NCI-H1930 (cell line): ENCODE measurements at regions not wholly inside any gene's neighbourhood (a gene's known extent, or its start where the extent isn't known, plus 50 kb on each side); places are given as distances from the start of the nearest gene placed in this dataset.

Source experiments
- DNase-seq, 2 experiments: peaks; one replicate each; lab custom pipeline; 2025; lab: John Stamatoyannopoulos, UW

DNA sequence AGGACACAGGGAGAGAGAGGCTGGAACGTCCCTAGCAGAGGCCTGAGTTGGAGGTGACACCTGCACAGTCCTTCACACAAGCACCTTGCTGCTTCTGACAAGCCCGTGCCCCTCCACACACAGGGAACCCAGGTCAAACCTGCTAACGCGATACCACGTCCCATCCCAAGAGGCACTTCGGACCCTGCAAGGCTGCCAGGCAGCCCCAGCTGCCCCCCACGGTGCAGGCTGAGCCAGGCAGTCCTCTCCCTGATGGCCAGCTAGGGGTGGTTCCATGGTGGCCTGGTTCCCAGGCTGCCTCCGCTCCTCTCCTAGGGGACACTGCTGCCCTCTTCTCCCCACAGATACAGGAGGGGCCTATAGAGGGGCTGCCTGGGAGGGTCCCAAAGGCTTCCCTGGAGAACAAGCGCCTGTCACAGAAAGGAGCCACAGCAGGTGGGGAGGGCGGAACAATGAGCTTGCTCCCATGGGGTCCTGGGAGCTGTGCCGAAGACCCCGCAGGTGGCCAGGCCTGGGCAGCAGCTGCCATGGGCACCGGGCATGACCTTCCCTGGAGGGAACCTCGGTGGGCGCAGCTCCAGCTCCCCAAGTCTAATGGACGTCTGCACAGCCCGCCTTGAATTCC lies 434.2 kb upstream of the MYT1L start:
- DNase-seq = no peak

DNA sequence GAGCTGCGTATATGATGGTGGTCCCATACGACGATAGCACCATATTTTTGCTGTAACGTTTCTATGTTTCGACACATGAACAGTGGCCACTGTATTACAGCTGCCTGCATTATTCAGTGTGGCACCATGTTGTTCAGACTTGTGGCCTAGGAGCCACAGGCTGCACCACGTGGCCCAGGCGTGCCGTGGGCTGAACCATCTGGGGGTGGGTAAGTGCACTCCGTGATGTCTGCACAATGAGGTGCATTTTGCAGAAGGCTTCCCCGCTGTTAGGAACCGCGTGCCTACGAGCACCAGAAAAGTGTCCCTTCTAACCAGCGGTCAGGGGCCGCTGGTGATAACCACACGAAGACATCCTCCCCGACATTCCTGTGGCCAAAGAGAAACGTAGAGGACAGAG lies 433.7 kb upstream of the MYT1L start:
- no peak for DNase-seq

DNA sequence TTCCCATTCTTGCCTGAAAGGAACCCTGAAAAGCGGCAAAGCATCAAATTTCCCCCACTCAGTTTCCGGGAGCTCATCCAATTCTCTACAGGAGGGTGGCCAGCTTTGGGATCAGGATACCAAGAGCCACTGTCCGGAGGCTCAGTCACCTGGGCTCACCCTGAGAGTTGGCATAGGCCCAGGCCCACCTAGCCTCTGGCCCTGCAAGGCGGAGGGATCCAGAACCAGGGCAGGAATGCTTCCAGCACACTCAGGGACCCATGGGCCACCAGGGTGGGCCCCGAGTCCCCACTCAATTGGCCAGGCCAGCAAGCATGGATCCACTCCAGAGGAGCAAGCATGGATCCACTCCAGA lies 432.9 kb upstream of the MYT1L start:
- DNase-seq = no peak

DNA sequence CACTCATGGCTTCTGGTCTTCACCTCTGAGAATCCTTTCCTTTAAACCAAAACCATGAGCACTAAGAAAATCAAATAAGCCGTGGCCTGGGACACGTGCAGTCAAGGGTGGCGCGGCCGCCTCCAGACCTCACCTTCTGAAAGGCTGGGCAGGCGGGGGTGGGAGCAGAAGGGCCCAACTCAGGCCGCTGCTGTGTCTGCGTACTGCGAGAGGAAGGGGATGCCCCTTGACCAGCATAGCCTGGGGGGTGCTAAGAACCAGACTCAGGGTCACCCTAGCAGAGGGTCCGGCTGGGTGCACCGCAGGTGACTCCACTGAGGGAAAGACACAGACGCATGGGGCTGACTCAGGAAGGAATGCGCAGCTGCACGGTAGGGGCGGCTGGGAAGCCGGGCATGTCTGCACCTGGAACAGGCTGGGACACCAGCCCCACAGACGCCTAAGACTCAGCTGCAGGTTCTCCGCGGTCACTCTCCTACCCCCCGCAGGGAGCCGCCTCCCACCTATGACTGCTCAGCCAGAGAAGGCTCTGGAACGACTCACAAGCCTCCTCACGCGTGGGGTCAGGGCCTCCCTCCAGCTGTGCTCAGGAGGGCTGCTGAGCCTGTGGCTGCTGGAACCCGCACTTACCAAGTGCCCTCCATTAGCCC lies 432.4 kb upstream of the MYT1L start:
- no peak for DNase-seq

DNA sequence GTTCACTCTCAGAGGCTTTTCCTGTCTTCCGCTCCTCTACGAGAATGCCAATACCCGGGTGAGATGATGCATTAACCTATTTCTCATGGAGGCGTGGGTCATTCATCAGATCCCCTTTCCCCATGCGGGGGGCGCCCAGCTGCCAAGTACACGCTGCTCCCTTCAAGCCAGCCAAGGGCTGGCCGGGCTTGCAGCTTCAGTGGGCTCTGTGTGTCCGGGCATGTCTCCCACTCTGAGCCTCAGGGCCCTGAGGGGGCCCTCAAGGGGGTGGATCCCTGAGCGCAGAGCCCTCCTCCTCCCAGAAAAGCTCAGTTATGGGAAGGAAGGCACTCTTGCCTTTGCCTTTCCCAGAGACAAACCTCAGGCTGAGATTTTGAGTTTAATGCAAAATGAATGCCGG lies 431.8 kb upstream of the MYT1L start:
- DNase-seq = no peak

DNA sequence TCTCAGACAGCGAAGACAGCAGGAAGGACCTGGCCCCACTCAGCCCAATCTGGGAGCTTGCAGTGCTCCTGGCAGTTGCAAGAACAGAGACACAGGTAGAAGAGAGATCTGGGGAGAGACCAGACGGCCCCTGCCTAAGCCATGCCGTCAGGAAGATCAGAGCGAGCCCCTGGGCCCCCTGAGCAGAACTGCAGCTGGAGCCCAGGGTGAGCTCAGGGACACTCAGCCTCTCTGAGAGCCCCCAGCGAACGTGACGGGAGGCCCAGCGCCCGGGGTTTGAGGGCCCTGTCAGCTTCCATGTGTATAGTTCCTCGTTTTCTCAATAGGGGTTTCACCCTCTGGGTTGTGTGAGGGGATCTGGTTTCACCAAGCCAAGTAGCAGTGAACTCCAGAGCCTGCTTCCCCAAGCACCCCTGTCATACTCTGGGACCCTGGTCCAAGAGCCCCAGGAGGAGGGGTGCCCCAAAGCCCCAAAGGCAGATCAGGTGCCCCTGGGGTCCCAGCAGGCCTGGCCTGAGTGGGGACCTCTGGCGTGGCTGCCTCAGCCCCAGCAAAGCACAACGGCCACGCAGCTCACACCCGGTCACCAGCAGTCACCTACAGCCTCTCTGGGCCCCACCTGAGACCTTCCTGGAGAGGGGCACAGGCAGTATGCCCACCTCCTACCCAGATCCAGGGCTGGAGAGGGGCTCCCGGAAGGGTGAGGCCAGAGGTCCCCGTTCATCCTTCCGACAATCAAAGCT lies 431.3 kb upstream of the MYT1L start:
- DNase-seq = no peak

DNA sequence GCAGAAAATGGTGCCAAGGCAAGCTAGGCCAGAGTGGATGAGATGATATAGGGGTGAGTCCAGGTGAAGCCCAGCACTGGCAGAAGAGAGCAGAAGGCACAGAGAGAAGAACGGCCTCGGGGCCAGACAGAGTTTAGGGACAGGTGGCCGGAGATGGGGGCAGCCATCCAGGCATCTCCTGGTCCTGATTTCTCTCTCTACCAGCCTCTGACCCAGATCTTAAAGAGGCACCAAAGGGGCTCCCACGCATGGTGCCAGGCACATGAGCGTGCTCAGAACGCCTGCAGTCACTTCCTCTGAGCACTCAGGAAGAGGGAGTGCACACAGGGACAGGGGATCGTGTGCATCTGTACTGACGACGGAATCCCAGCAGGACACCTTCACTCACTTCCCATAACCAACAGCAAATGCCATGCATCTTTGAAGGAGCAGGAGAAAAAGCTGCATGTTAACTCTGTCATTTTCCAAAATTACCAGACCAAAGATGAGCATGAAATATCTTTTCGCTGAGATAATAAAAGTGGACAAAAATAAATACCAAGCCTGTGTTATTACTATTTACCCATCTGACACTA lies 427.8 kb upstream of the MYT1L start:
- no peak for DNase-seq

DNA sequence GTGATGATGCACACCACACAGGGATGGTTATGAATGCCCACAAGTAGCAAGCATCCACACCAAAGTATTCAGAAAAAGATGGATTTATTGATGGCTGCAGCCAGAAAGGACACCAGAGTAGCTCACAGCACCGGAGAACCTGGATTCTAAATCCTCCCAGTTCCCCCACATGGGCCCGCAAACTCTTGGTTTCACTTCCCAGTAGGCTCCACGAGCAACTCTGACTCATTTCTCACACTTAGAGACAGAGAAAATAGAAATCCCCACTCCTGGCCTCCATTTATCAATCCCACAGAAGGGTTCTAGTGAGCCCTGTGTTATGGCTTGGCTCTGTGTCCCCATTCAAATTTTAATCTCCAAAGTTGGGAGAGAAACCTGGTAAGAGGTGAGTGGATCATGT lies 426.7 kb upstream of the MYT1L start:
- no peak for DNase-seq

DNA sequence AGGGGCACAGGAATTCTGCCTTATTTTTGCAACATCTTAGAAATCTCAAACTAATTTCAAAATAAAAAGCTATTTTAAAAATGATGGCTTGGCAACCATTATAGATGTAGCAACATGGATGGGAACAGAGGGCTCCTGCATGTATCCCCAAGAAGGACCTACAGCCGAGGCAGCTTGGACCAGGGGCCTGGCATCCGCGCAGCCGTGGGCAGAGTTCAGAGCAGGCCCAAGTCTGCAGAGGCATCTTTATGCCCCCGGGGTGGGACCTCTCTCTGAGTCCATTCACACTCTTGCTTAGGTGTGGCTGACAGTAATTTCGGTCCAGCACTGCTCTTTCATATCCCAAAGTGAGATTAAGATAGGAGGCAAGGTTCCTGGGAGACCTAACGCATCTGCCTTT lies 425.8 kb upstream of the MYT1L start:
- no peak for DNase-seq

DNA sequence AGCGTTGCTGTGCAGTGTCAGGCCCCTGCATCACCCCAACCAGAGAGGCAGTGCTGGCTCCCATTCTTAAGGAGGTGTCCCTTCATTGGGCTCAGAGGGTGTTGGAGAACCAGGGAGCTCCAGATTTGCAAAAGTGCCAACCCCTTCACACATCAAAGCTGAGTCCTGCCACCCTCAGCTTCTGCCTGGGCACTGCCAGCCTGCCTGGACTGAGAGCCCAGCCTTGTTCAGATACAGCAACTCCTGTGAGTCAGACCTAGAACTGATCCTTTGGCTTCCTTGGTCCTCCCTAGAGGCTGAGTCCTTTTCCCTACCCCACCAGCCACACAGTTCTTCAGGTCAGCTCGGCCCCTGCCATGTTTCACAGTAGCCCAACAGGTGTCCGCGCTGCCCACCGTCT lies 424.9 kb upstream of the MYT1L start:
- no peak for DNase-seq

DNA sequence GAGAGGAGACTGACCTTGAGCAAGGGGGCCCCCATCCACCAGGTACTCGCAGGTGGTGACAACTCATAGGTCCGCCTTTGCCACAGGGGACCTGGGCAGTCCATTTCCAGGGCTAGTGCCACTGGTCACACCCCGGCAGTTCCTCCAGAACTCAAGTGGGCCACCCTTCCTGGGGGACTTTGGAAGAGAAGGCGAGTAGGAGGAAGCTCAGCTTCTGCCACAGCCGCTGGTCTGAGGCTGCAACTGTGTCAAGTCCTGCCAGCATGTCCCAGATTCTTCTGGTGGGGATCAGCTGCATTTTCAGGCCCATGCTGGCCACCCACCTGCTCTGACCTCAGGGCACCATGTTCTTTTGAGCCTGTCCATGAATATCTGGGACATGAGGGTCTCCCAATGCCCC lies 423.9 kb upstream of the MYT1L start:
- no peak for DNase-seq

DNA sequence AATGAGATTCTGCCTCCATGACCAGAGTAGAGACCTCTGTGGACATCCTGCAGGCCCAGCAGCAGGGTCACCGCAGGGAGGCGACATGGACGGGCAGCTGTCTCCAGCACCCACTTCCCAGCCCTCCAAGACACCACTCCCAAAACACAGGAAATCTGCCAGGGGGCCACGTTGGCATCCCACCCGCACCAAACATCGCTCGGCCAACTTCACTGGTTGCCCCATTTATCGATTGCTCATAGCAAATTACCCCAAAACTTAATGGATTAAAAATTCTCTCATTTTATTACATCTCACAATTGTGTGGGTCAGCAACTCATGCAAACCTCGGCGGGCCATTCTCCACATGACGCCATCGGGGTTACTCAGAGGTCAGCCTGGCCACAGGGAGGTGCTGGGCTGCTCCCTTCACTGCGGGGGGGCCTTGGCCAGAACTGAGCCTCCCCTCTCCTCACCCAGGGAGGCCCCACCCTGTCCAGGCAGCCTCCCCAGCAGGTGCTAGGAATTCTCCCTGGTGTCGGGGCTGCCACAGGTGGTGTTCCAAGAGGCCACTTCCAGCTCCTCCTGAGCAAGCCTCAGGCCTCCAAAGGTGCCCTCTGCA lies 420.7 kb upstream of the MYT1L start:
- DNase-seq = no peak

DNA sequence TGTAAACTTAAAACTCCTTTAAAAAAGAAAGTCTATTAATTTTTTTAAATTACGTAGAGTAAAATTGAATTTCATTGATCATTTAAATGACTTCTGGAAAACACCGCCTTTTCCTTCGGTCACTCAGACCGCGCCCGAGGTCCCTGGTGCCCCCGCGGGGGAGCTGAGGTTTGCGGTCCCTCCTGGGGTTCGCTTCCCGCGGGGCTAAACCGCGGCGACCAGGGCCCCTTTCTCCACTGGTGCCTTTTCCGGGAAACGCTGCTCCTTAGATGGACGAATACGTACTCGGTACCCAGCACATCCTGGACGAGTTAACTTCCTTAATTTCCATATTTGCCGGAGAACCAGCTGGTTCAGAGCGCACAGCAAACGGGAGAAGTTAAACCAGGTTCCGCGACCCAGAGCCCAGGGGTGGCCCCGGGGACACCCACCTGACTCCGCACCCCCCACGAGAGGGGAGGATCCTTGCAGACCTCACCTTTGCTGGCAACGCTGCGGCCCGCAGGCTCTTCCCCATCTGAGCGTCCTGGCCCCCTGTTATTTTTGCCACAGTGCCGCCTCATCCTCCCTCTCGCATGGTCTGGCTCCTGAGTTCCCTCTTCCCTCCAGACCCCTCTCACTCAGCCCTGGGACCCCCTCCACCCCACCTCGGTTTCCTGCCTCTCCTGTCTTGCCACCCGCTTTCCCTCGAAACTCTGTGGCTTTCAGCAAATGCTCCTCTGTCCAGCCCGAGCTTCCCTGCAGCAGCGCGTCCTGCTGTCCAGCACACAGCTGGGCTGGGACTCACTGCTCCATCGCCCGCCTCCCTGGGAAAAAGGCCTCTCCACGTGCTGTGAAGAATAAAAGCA lies 420.0 kb upstream of the MYT1L start:
- DNase-seq = no peak

DNA sequence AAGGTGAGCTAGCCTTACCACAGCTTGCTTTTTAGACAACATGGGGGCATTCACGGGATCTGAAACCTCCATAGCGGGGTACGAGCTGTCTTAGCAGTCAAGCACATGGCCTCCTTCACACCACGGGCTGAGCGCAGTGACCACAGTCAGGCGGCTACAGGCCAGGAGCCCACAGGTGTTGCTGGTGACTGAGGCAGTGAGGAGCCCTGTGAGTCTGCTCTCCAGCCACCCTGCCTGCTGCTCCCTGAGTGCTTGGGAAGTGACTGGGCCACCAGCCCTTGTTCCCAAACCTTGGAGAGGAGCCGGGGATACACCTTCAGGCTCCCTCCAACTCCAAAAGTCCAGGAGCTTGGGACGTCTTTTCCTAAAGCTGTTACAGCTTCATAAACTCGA lies 418.1 kb upstream of the MYT1L start:
- DNase-seq = no peak

DNA sequence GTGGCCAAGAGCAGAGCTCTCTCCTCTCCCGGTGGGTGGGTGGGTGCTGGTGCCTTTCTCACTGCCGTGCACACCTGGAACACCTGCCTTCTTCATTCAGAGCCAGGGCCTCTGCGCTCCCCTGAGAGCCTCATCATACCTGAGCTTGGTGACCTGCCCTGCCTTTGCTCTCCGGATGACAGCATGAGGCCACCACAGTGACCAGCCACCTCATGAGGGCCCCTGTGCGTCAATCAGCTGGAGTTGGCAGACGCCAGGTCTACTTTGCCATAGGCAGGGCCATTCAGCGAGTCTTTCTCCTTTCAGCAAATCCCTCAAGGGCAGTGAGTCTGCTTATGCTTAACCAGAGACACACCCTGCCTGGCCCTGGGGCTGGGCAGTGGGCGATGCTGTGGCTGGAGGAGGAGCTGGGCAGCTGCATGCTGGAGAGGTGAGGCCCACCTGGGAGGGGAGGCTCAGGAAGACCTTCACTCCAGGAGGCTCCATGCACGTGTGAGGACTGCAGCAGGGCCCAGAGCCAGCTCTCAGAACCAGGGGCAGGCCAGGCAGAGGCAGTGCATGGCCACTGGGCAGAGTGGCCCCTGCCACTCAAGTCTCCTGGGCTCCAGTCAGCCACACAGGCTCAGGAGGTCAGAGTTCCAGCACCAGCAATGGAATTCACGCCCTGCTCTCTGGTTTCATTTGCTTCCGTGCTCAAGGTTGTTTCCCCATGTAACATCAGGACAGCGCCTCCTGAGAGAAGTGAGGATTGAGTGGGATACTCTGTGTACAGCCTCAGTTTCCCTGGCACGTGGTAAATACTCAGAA lies 417.5 kb upstream of the MYT1L start:
- DNase-seq = no peak

DNA sequence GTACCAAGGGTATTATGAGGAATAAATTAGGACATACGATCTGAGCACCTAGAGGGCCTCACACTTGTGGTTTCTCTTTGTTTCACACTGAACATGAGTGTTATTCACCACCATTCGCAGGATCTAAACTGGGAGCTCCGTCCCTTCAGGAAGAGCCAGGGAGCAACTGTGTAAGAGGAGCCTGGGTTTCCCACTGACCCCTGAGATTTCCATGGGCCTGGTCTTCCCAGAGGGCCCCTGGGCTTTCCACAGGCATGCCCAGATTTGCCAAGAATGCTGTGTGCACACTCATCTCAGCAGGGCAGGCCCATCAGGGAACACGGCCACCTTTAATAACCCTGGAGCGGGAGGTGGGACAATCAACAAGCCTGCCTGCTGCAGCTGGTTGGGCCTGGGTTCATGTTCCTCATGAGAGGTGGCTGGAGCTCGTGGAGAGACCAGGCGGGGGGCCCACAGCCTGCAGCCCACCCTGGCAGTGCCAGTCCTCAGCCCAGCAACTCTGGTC lies 416.8 kb upstream of the MYT1L start:
- no peak for DNase-seq

DNA sequence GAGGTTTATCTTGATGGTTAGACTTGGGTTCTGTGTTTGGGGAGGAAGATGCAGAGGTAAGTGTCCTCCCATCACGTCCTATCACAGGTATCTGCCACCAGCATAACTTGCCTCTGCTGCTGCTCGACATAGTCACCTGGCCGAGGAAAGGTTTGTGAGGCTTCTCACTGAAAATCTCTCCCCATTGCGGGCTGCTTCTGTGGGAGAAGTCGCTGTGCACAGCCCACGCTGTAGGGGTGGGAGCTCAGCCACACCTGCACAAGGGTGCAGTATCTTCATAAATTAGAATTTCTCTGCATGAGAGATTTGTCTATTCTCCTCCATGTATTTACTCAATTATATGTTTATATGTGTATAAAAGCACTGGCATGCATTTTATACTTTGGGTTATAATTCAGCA lies 415.7 kb upstream of the MYT1L start:
- no peak for DNase-seq

DNA sequence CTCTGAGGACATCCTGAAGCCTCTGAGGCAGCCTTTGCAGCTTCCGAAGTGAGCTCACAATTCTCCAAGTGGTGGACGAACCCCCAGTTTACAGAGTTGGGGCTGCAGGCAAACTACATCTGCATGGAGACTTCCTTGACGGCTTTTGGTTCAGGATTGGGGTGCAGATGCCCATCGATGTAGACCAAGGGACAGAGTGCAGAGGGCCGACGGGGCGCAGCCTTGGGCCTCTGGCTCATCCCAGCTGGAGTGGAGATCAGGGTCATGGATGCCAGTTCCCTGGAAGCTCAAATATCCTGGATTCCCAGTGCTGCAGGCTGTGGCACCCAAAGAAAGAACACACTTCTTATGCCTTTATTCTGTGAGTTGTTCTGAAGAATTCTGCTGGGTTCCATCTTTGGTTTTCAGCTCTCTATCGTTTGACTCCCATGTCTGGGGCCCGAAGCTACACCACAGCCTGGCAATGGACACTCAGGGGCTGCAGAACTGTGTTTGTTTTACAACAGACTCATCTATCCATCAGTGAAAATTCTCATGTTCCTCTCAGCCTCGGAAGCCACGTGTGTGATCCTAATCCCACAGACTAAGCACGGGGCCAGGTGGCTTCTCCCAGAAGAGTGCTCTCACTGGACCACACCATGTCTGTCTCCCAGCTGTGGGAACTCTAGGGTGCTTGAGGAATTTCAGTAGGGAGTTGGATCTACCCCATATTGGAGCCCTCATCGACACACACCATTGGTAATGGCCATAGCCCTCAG lies 414.1 kb upstream of the MYT1L start:
- DNase-seq = no peak

DNA sequence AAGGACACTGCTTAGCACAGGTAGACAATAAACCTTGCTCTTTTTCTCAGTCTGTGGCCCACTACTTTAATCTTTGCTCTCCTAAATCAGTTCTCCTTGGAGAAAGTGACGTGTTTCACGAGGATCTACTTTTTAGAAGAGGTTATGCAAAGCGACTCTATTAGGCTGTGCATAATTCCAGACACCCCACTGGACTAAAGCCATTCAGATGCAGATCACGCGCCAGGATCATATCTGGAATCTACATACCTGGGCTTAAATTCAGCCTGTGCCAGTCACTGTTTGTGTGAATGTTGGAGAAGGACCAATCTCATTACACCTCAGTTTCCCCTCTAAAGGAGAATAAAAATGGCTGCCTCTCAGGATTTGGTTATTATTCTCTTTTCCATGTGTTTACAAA lies 413.0 kb upstream of the MYT1L start:
- DNase-seq = no peak

DNA sequence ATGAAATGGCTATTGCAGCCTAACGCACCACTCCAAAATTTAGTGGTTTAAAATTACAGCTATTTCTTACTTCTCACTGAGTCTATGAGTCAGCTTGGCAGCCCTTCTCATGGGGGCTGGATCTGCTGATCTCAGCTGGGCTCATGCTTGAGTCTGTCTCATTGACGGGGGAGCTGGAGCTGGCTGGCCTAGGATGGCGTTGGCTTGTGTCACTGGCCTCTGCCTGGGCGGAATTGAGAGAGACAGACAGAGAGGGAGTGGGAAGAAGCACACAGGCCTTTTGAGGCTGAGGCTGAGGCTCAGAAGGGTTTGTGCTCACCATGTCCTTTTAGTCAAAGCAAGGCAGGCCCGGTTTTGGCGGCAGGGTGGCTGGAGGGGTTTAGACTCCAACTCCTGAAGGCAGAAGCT lies 412.1 kb upstream of the MYT1L start:
- DNase-seq = no peak
